OCI-LY7 (cell line): ENCODE measurements at regions not wholly inside any gene's neighbourhood (a gene's known extent, or its start where the extent isn't known, plus 50 kb on each side); places are given as distances from the start of the nearest gene placed in this dataset.

Source experiments
- BruUV-seq: library from RNA; stranded (reverse); fragments of 400-500 nt; replicated peaks from 2 replicates; lab custom pipeline; 2021; lab: Mats Ljungman, UMichigan
- CTCF ChIA-PET: fragments of 300-600 bp; sonication (Branson Sonifier 250); formaldehyde crosslinking; loops from one replicate; lab custom pipeline; 2022; ENCODE audit warnings: antibody characterized with exemption; ENCODE audit not compliant: unreplicated experiment; lab: Charles Lee
- POLR2A ChIA-PET: fragments of 300-600 bp; sonication (Branson Sonifier 250); formaldehyde crosslinking; loops from one replicate; lab custom pipeline; 2022; ENCODE audit warnings: antibody characterized with exemption; lab: Charles Lee
- DNase-seq: peaks from one replicate; pipeline ENCODE4 v3.0.0-alpha.2; 2015; ENCODE audit warnings: low spot score
- H2AFZ ChIP-seq: fragments of 200-600 bp; sonication (generic), shearing (Covaris generic); 2 replicates; pipeline ENCODE4 v1.6.1; 2014; ENCODE audit warnings: mild to moderate bottlenecking, antibody characterized with exemption, low read length, moderate library complexity
- H3K27ac ChIP-seq: fragments of 200-600 bp; sonication (generic); 2 replicates; pipeline ENCODE4 v1.5.1; 2014; ENCODE audit warnings: mixed run types, low read depth, mild to moderate bottlenecking, moderate library complexity, low read length, inconsistent platforms; ENCODE audit not compliant: poor library complexity, severe bottlenecking
- H3K36me3 ChIP-seq: fragments of 200-600 bp; sonication (generic); 2 replicates; pipeline ENCODE4 v1.6.1; 2014; ENCODE audit warnings: mild to moderate bottlenecking, antibody characterized with exemption, low read length, moderate library complexity, mixed read lengths; ENCODE audit not compliant: insufficient read depth
- H3K4me1 ChIP-seq: fragments of 200-600 bp; sonication (generic); 2 replicates; pipeline ENCODE4 v1.5.1; 2014; ENCODE audit warnings: mild to moderate bottlenecking, low read length; ENCODE audit not compliant: insufficient read depth, poor library complexity, severe bottlenecking
- H3K4me2 ChIP-seq: fragments of 200-600 bp; sonication (generic); 2 replicates; pipeline ENCODE4 v1.6.1; 2014; ENCODE audit warnings: mild to moderate bottlenecking, low read length
- H3K4me3 ChIP-seq: fragments of 200-600 bp; sonication (generic); 2 replicates; pipeline ENCODE4 v1.5.1; 2014; ENCODE audit warnings: mild to moderate bottlenecking, low read depth, low read length; ENCODE audit not compliant: poor library complexity, severe bottlenecking
- H3K79me2 ChIP-seq: fragments of 200-600 bp; sonication (generic); 2 replicates; pipeline ENCODE4 v1.6.1; 2016; ENCODE audit warnings: low read depth, mild to moderate bottlenecking, low read length, moderate library complexity, mixed read lengths; ENCODE audit not compliant: insufficient read depth
- H3K9me2 ChIP-seq: fragments of 200-600 bp; sonication (generic); 2 replicates; pipeline ENCODE4 v1.6.1; 2016; ENCODE audit warnings: mild to moderate bottlenecking, low read length, mixed read lengths; ENCODE audit not compliant: insufficient read depth
- H3K9me3 ChIP-seq: fragments of 200-600 bp; sonication (generic); 2 replicates; pipeline ENCODE4 v1.6.1; 2014; ENCODE audit warnings: mild to moderate bottlenecking, mixed run types, low read length, mixed read lengths
- H4K20me1 ChIP-seq: fragments of 200-600 bp; sonication (generic); 2 replicates; pipeline ENCODE4 v1.6.1; 2014; ENCODE audit warnings: mild to moderate bottlenecking, antibody characterized with exemption, low read length, moderate library complexity, mixed read lengths; ENCODE audit not compliant: insufficient read depth
- EZH2phosphoT487 ChIP-seq: fragments of 200-600 bp; sonication (generic); IDR thresholded peaks from 2 replicates; pipeline ENCODE4 v1.6.1; 2018; ENCODE audit warnings: low read depth, borderline replicate concordance, mild to moderate bottlenecking, mixed run types, antibody characterized with exemption, low read length, moderate library complexity, mixed read lengths
- intact Hi-C: fragments of 100-400 bp; cut with micrococcal nuclease; formaldehyde crosslinking; loops from one replicate; pipeline ENCODE4 v1.10.0; 2022; ENCODE audit not compliant: unreplicated experiment
- TF ChIP-seq, protein P1 (sequence below): fragments of 200-600 bp; sonication (generic); conservative IDR thresholded peaks from 2 replicates; pipeline ENCODE4 v1.5.1; 2014; ENCODE audit warnings: mild to moderate bottlenecking, antibody characterized with exemption, low read length, moderate library complexity, mixed read lengths

DNA sequence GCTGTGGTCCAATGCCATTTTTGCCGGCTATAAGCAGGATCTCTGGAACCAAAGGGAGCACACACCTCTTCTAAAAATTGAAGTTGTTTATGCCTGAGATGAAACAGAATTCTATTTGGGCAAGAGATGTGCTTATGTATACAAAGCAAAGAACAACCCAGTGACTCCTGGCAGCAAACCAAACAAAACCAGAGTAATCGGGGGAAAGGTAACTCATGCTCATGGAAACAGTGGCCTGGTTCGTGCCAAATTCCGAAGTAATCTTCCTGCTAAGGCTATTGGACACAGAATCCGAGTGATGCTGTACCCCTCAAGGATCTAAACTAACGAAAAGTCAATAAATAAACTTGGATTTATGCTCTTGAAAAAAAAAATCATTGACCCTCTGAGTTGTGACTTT, 178.7 kb downstream of the CEMIP2 start:
- ChIA-PET POLR2A (no interaction called here), CTCF (no interaction called here)
- no TSS peak for BruUV-seq

DNA sequence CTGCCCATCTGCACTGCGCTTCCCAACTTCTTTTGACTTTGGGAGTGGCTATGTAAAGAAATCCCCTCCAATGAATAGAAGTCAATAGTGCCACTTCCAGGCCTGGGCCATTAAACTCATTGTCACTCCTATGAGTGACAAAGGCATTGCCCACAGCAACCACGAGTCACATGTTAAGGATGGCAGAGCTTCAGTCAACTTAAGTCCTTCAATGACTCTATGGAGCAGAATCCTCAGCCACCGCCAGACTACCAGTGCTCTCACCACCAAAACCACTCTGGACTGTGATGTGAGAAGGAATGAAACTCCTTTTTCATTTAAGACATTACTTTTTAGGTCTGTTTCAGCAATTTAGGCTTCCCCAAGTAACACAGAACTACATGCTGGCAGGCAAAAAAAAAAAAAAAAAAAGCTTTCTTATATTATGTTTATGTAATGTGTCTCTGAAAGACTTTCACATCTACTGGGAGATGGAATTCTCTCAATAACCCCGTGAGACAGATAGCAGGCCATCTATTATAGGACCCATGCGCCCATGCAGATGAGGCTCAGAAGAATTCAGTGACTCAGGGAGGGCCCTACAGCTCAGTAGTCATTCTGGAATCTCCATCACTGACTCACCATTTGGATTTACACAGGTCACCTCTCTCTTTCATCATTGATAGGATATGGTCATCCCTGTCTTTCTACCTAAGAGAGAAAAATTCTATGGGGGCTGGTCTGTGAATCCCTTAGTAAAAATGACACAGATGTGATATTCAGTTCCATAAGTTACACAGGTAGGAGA, 180.5 kb downstream of the CEMIP2 start:
- TF ChIP-seq, protein P1, sequence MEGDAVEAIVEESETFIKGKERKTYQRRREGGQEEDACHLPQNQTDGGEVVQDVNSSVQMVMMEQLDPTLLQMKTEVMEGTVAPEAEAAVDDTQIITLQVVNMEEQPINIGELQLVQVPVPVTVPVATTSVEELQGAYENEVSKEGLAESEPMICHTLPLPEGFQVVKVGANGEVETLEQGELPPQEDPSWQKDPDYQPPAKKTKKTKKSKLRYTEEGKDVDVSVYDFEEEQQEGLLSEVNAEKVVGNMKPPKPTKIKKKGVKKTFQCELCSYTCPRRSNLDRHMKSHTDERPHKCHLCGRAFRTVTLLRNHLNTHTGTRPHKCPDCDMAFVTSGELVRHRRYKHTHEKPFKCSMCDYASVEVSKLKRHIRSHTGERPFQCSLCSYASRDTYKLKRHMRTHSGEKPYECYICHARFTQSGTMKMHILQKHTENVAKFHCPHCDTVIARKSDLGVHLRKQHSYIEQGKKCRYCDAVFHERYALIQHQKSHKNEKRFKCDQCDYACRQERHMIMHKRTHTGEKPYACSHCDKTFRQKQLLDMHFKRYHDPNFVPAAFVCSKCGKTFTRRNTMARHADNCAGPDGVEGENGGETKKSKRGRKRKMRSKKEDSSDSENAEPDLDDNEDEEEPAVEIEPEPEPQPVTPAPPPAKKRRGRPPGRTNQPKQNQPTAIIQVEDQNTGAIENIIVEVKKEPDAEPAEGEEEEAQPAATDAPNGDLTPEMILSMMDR, result no peak
- TF ChIP-seq EZH2phosphoT487, result no peak
- Histone ChIP-seq H3K4me2 (no peak overlapping the region), H3K9me2 (no peaks in the 10 kb centered on the region), H3K4me1 (no peaks in the 10 kb centered on the region), H3K27ac (no peak overlapping the region), H4K20me1 (no peaks in the 10 kb centered on the region), H3K9me3 (no peaks in the 10 kb centered on the region), H3K79me2 (no peaks in the 10 kb centered on the region), H2AFZ (no peak overlapping the region), H3K4me3 (no peak overlapping the region), H3K36me3 (no peaks in the 10 kb centered on the region)
- ChIA-PET POLR2A (interaction anchor here (0.5 kb wide), 1 partner anchor 20 kb away, joined by 4 read pairs; no protein-coding TSS in a partner anchor), CTCF (no interaction called here)
- DNase-seq, result no peak
- no TSS peak for BruUV-seq
- intact Hi-C loops, result no loop called here

More for the DNA sequence above, 178.7 kb downstream of the CEMIP2 start:
- intact Hi-C loops, result no loop called here
- H3K9me2 ChIP-seq, result no peaks in the 10 kb centered on the region
- H4K20me1 ChIP-seq, result no peaks in the 10 kb centered on the region
- TF ChIP-seq, protein P1, result no peak
- TF ChIP-seq EZH2phosphoT487, result no peak
- H2AFZ ChIP-seq, result no peak overlapping the region
- H3K79me2 ChIP-seq, result no peaks in the 10 kb centered on the region
- H3K4me3 ChIP-seq, result no peak overlapping the region
- H3K4me1 ChIP-seq, result no peaks in the 10 kb centered on the region
- no peak overlapping the region for H3K27ac ChIP-seq
- DNase-seq, result no peak
- H3K9me3 ChIP-seq, result no peaks in the 10 kb centered on the region
- H3K4me2 ChIP-seq, result no peak overlapping the region
- no peaks in the 10 kb centered on the region for H3K36me3 ChIP-seq

DNA sequence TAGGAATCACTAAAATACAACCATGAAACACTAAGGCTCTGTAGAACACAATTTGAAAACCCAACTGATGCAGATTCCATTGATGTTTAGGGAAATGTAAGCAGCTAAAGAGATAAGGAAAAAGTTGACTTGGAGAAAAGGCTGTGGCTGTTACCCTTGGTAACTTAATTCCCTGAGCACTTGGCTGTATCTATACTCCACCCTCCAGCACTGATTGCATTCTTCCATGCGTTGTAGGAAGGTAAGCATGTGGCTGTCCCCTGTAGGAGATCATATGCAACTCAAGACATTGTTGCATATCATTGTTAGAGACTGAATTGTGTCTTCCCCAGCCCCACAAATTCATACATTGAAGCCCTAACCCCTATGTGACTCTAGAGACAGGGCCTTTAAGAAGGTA, 184.5 kb downstream of the CEMIP2 start:
- no peak overlapping the region for H3K27ac ChIP-seq
- TF ChIP-seq, protein P1, result no peak
- no peak for TF ChIP-seq EZH2phosphoT487
- H3K4me2 ChIP-seq, result no peak overlapping the region
- H3K4me3 ChIP-seq, result no peak overlapping the region
- no peak for DNase-seq
- no peaks in the 10 kb centered on the region for H3K36me3 ChIP-seq
- ChIA-PET POLR2A (no interaction called here), CTCF (no interaction called here)
- intact Hi-C loops, result no loop called here
- no peaks in the 10 kb centered on the region for H3K79me2 ChIP-seq
- no peaks in the 10 kb centered on the region for H4K20me1 ChIP-seq
- no peaks in the 10 kb centered on the region for H3K9me3 ChIP-seq
- no TSS peak for BruUV-seq
- no peak overlapping the region for H2AFZ ChIP-seq
- no peaks in the 10 kb centered on the region for H3K9me2 ChIP-seq
- H3K4me1 ChIP-seq, result no peaks in the 10 kb centered on the region
